K562 (cell line): ENCODE measurements at regions not wholly inside any gene's neighbourhood (a gene's known extent, or its start where the extent isn't known, plus 50 kb on each side); places are given as distances from the start of the nearest gene placed in this dataset.

ENCODE experiments used
- ATAC-seq: fragments of 200-7000 bp; cut with Tn5 transposase; 3 replicates; pipeline ENCODE4 v1.9.1; 2020; ENCODE audit warnings: moderate library complexity
- BruUV-seq: library from RNA; stranded (reverse); fragments of 400-500 nt; replicated peaks from 2 replicates; lab custom pipeline; 2021; lab: Mats Ljungman, UMichigan
- CTCF ChIA-PET: fragments of 300-600 bp; formaldehyde crosslinking; extraction: SDS; loops from one replicate; lab custom pipeline; 2021; ENCODE audit warnings: low intra/inter-chr PET ratio; lab: Yijun Ruan, JAX
- POLR2A ChIA-PET: fragments of 300-600, 350-650 bp; sonication (Branson Sonifier 250); formaldehyde crosslinking; extraction: SDS; loops from one replicate; lab custom pipeline; 2021; ENCODE audit warnings: antibody characterized with exemption, inconsistent platforms; lab: Yijun Ruan, JAX
- DNase-seq, 4 experiments: peaks; one replicate each; pipeline versions ENCODE4 v3.0.0 to v3.0.0-alpha.2; 2011 to 2018; ENCODE audit warnings: low spot score in 3 of 4, mixed read lengths in 3 of 4; ENCODE audit errors: extremely low read depth in 1 of 4
- FAIRE-seq: peaks from 2 replicates; lab custom pipeline; 2011; peaks lifted over from hg19 to GRCh38; lab: Jason Lieb, UNC
- H2AFZ ChIP-seq: 2 replicates; pipeline ENCODE4 v1.6.0; 2011; ENCODE audit warnings: low read depth, low read length, control low read depth, inconsistent platforms
- H3K27ac ChIP-seq: fragments of 200-600 bp; 3 replicates; pipeline ENCODE4 v1.8.0; 2011; ENCODE audit warnings: low read depth, mild to moderate bottlenecking, control low read depth, inconsistent platforms, low read length, moderate library complexity, mixed read lengths; ENCODE audit errors: extremely low read depth
- H3K27me3 ChIP-seq, 2 experiments: fragments of 300-600 bp in 1 of 2; 2 replicates in 1 of 2; 3 replicates in 1 of 2; pipeline versions ENCODE4 v1.6.0 to v1.8.0; 2011; ENCODE audit warnings: inconsistent platforms in 2 of 2, low read length in 2 of 2, mild to moderate bottlenecking in 1 of 2, mixed read lengths in 1 of 2, moderate library complexity in 1 of 2; ENCODE audit not compliant: control insufficient read depth in 2 of 2, insufficient read depth in 2 of 2
- H3K36me3 ChIP-seq: fragments of 300-600 bp; 3 replicates; pipeline ENCODE4 v1.8.0; 2011; ENCODE audit warnings: mild to moderate bottlenecking, low read length, inconsistent platforms; ENCODE audit not compliant: control insufficient read depth, insufficient read depth
- H3K4me1 ChIP-seq, 2 experiments: fragments of 200-600 bp in 1 of 2; replicated peaks in 1 of 2; 2 replicates in 1 of 2; 3 replicates in 1 of 2; pipeline versions ENCODE4 v1.5.1 to v1.8.0; 2011; ENCODE audit warnings: inconsistent platforms in 2 of 2, low read length in 2 of 2, mild to moderate bottlenecking in 1 of 2, mixed read lengths in 1 of 2, moderate library complexity in 1 of 2; ENCODE audit not compliant: control insufficient read depth in 2 of 2, insufficient read depth in 2 of 2
- H3K4me2 ChIP-seq: 2 replicates; pipeline ENCODE4 v1.6.1; 2011; ENCODE audit warnings: low read length, control low read depth, inconsistent platforms, mixed read lengths; ENCODE audit not compliant: insufficient read depth
- H3K4me3 ChIP-seq: fragments of 200-600 bp; sonication (generic), shearing (Covaris generic); 2 replicates; pipeline ENCODE4 v1.5.1; 2016; ENCODE audit warnings: control low read depth, inconsistent platforms
- H3K79me2 ChIP-seq: fragments of 200-600 bp; 3 replicates; pipeline ENCODE4 v1.8.0; 2011; ENCODE audit warnings: low read length, inconsistent platforms; ENCODE audit not compliant: control insufficient read depth, insufficient read depth
- H3K9ac ChIP-seq, 2 experiments: 2 replicates each; pipeline versions ENCODE4 v1.6.0 to v1.6.1; 2011; ENCODE audit warnings: low read depth in 2 of 2, low read length in 2 of 2, control low read depth in 1 of 2, inconsistent platforms in 1 of 2, mild to moderate bottlenecking in 1 of 2, mixed read lengths in 1 of 2; ENCODE audit not compliant: insufficient read depth in 1 of 2
- H3K9me1 ChIP-seq: one replicate; pipeline ENCODE4 v1.6.0; 2011; ENCODE audit warnings: inconsistent platforms, mild to moderate bottlenecking, low read length, moderate library complexity; ENCODE audit not compliant: control insufficient read depth, insufficient read depth
- H3K9me3 ChIP-seq: replicated peaks from 2 replicates; pipeline ENCODE4 v1.5.1; 2011; ENCODE audit warnings: low read depth, low read length, inconsistent platforms; ENCODE audit not compliant: control insufficient read depth, insufficient read depth
- H4K20me1 ChIP-seq: replicated peaks from 2 replicates; pipeline ENCODE4 v1.6.1; 2011; ENCODE audit warnings: low read length, inconsistent platforms, mixed read lengths; ENCODE audit not compliant: control insufficient read depth, insufficient read depth
- ARID3B ChIP-seq: fragments of 250-450 bp; sonication (Bioruptor Pico); IDR thresholded peaks from 2 replicates; pipeline ENCODE4 v1.4.0; 2020; ENCODE audit warnings: borderline replicate concordance
- ELF2 ChIP-seq: fragments of 250-450 bp; sonication (Bioruptor Pico); IDR thresholded peaks from 2 replicates; pipeline ENCODE4 v1.5.0; 2021; ENCODE audit warnings: mild to moderate bottlenecking
- SMC3 ChIP-seq: conservative IDR thresholded peaks from 2 replicates; pipeline ENCODE4 v1.6.1; 2011; ENCODE audit warnings: low read depth, low read length, improper control_type of control experiment; ENCODE audit not compliant: insufficient read depth
- U2AF1 ChIP-seq: fragments of 200-400 bp; formaldehyde crosslinking; optimal IDR thresholded peaks from 2 replicates; pipeline ENCODE3; 2017; ENCODE audit warnings: mild to moderate bottlenecking, low read depth, low read length, moderate library complexity
- WGBS: fragments of 100-300 bp; shearing (Covaris generic); methylation state at CpG from one replicate; pipeline ENCODE4 v1.1.6; 2016; ENCODE audit warnings: low coverage, mixed read lengths; ENCODE audit not compliant: insufficient coverage; ENCODE audit errors: missing lambda C conversion rate; 5-methylcytosine and 5-hydroxymethylcytosine counted together
- in situ Hi-C: fragments of 300-500 bp; cut with MboI; formaldehyde crosslinking; loops from 4 replicates; pipeline ENCODE4 v1.15.0; 2018; ENCODE audit warnings: inconsistent platforms, mixed read lengths
- intact Hi-C: fragments of 100-400 bp; cut with micrococcal nuclease; formaldehyde crosslinking; loops from 2 replicates; pipeline ENCODE4 v1.14.2; 2022
- TF ChIP-seq, protein P1 (sequence below): fragments of 250-450 bp; sonication (Bioruptor Pico); IDR thresholded peaks from 2 replicates; pipeline ENCODE4 v1.5.0; 2022; ENCODE audit warnings: mild to moderate bottlenecking
- TF ChIP-seq, protein P2 (sequence below), 2 experiments: fragments of 200-800 bp in 1 of 2; sonication (Bioruptor generic) in 1 of 2; sonication (generic) in 1 of 2; formaldehyde crosslinking in 1 of 2; IDR thresholded peaks in 1 of 2; conservative IDR thresholded peaks in 1 of 2; 2 replicates each; pipeline versions ENCODE4 v1.5.0 to v1.6.1; 2016 to 2020; ENCODE audit warnings: missing compliant biosample characterization in 1 of 2, missing genetic modification characterization in 1 of 2, missing genetic modification reagents in 1 of 2

- TF ChIP-seq SMC3, result no peak
- Histone ChIP-seq H3K36me3 (no peaks in the 10 kb centered on the region), H3K9me1 (no peaks in the 10 kb centered on the region), H4K20me1 (no peaks in the 10 kb centered on the region), H3K27ac (no peak overlapping the region), H3K4me3 (no peak overlapping the region), H3K9me3 (no peaks in the 10 kb centered on the region), H2AFZ (no peak overlapping the region), H3K79me2 (no peaks in the 10 kb centered on the region), H3K27me3 (no peaks in the 10 kb centered on the region), H3K9ac (no peak overlapping the region), H3K4me2 (no peak overlapping the region), H3K4me1 (no peaks in the 10 kb centered on the region)
- FAIRE-seq (no peak), ATAC-seq (no peak), DNase-seq (no peak)
- ChIA-PET POLR2A (no interaction called here), CTCF (no interaction called here)
- WGBS, result 7% methylated on average over 2 of the region's 2 CpGs
- no TSS peak for BruUV-seq
- in situ Hi-C loops, result no loop called here
- intact Hi-C loops, result no loop called here
Measured at GRCh38 chr14:81974543-81974942, 440.9 kb upstream of the SEL1L start.

GRCh38 chr14:81980601-81981306 lies 447.1 kb upstream of the SEL1L start:
- no peak for FAIRE-seq
- no peaks in the 10 kb centered on the region for H4K20me1 ChIP-seq
- ATAC-seq, result no peak
- in situ Hi-C loops, result no loop called here
- 0% methylated on average over 4 of the region's 4 CpGs for WGBS
- H3K79me2 ChIP-seq, result no peaks in the 10 kb centered on the region
- no peak overlapping the region for H2AFZ ChIP-seq
- intact Hi-C loops, result no loop called here
- no peaks in the 10 kb centered on the region for H3K27me3 ChIP-seq
- H3K9ac ChIP-seq, result no peak overlapping the region
- no peak overlapping the region for H3K4me3 ChIP-seq
- TF ChIP-seq U2AF1 (no peak), ELF2 (CRISPR knock-in tag) (no peak), ARID3B (no peak)
- TF ChIP-seq, protein P1, sequence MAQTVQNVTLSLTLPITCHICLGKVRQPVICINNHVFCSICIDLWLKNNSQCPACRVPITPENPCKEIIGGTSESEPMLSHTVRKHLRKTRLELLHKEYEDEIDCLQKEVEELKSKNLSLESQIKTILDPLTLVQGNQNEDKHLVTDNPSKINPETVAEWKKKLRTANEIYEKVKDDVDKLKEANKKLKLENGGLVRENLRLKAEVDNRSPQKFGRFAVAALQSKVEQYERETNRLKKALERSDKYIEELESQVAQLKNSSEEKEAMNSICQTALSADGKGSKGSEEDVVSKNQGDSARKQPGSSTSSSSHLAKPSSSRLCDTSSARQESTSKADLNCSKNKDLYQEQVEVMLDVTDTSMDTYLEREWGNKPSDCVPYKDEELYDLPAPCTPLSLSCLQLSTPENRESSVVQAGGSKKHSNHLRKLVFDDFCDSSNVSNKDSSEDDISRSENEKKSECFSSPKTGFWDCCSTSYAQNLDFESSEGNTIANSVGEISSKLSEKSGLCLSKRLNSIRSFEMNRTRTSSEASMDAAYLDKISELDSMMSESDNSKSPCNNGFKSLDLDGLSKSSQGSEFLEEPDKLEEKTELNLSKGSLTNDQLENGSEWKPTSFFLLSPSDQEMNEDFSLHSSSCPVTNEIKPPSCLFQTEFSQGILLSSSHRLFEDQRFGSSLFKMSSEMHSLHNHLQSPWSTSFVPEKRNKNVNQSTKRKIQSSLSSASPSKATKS (CRISPR knock-in tag), result no peak
- TF ChIP-seq, protein P2, sequence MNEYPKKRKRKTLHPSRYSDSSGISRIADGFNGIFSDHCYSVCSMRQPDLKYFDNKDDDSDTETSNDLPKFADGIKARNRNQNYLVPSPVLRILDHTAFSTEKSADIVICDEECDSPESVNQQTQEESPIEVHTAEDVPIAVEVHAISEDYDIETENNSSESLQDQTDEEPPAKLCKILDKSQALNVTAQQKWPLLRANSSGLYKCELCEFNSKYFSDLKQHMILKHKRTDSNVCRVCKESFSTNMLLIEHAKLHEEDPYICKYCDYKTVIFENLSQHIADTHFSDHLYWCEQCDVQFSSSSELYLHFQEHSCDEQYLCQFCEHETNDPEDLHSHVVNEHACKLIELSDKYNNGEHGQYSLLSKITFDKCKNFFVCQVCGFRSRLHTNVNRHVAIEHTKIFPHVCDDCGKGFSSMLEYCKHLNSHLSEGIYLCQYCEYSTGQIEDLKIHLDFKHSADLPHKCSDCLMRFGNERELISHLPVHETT (CRISPR knock-in tag; conservative IDR thresholded peaks at IDR 0.05 in 1 of 2, IDR thresholded peaks at IDR 0.05 in 1 of 2), result no peak
- H3K4me2 ChIP-seq, result no peak overlapping the region
- no peaks in the 10 kb centered on the region for H3K9me1 ChIP-seq
- BruUV-seq, result no TSS peak
- H3K27ac ChIP-seq, result no peak overlapping the region
- POLR2A ChIA-PET, result no interaction called here
- no peaks in the 10 kb centered on the region for H3K4me1 ChIP-seq
- CTCF ChIA-PET, result no interaction called here
- DNase-seq, result no peak
- H3K36me3 ChIP-seq, result no peaks in the 10 kb centered on the region
- no peaks in the 10 kb centered on the region for H3K9me3 ChIP-seq
